ENCODE measurements at regions not wholly inside any gene's neighbourhood (a gene's known extent, or its start where the extent isn't known, plus 50 kb on each side); places are given as distances from the start of the nearest gene placed in this dataset.

DNA sequence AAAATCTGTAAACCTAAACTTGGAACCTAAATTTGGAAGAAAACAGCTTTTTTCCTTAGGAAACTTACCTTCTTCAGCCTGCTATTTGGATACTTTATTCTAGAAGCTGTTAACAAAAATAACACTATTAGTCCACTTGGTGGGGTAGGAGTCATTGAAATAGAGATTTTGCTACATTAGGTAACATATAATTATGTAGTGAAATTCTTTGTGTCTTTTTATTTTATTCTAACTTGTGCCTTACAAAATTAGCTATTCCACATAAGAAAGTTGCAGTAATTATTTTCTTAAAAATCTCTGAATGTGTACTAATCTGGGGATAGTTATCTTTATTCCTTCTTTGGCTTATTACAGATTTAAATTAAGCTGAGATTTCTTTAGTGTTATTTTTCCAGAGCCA, 360.4 kb upstream of the ROBO2 start:
- TF ChIP-seq, protein P1, sequence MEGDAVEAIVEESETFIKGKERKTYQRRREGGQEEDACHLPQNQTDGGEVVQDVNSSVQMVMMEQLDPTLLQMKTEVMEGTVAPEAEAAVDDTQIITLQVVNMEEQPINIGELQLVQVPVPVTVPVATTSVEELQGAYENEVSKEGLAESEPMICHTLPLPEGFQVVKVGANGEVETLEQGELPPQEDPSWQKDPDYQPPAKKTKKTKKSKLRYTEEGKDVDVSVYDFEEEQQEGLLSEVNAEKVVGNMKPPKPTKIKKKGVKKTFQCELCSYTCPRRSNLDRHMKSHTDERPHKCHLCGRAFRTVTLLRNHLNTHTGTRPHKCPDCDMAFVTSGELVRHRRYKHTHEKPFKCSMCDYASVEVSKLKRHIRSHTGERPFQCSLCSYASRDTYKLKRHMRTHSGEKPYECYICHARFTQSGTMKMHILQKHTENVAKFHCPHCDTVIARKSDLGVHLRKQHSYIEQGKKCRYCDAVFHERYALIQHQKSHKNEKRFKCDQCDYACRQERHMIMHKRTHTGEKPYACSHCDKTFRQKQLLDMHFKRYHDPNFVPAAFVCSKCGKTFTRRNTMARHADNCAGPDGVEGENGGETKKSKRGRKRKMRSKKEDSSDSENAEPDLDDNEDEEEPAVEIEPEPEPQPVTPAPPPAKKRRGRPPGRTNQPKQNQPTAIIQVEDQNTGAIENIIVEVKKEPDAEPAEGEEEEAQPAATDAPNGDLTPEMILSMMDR (IDR thresholded peaks at IDR 0.05), result no peak
- TF ChIP-seq POLR2A (IDR thresholded peaks at IDR 0.05), result no peak

All from testis (tissue), 2 donors.